HG03280 (cell line): ENCODE measurements at regions not wholly inside any gene's neighbourhood (a gene's known extent, or its start where the extent isn't known, plus 50 kb on each side); places are given as distances from the start of the nearest gene placed in this dataset.
"Not testable (repeated sequence)": the region's sequence is repeated elsewhere in the genome, so short reads cannot be mapped to it uniquely, and the experiment has no call there.

ENCODE experiments used
- ATAC-seq: cut with Tn5 transposase; IDR thresholded peaks from one replicate; pipeline ENCODE4 v1.9.1; 2021; ENCODE audit warnings: mild to moderate bottlenecking, moderate library complexity; ENCODE audit not compliant: unreplicated experiment

DNA sequence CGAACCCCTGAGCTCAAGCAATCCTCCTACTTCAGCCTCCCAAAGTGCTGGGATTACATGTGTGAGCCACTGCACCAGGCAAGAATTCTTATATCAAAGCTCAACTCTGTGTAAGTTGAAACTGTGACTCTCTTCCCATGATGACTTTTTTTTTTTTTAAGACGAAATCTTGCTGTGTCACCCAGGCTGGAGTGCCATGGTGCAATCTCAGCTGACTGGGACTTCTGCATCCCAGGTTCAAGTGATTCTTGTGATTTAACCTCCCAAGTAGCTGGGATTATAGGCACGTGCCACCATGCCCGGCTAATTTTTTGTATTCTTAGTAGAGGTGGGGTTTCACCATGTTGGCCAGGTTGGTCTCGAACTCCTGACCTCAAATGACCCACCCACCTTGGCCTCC lies 51.6 kb upstream of the WAC start:
- not testable (repeated sequence) for ATAC-seq

DNA sequence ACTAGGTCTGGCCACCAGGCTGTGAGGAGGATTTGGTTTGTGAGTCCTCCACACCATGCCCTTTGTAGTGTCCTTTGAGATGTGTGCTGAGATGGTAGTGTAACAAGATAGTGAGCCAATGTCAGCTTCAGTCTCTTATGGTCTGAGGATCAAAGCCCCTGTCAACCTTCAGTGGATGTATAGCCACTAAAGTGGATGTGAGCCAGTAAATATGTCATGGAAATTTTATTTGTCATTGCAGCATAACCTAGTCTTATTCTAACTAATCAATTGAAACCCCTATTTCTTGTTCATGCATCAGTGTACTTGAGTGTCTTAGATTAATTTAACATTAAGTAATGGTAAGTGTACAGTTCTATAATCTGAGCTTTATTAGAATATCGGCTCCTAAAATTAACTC lies 51.0 kb upstream of the WAC start:
- ATAC-seq = no peak
